RPMI7951 (cell line): ENCODE measurements at regions not wholly inside any gene's neighbourhood (a gene's known extent, or its start where the extent isn't known, plus 50 kb on each side); places are given as distances from the start of the nearest gene placed in this dataset.

Source experiments
- DNase-seq: peaks from one replicate; pipeline ENCODE4 v3.0.0-alpha.2; 2012; ENCODE audit warnings: low read depth

- DNase-seq = no peak
Observed at GRCh38 chr17:54834086-54834485, 66.6 kb upstream of the TOM1L1 start.

DNA sequence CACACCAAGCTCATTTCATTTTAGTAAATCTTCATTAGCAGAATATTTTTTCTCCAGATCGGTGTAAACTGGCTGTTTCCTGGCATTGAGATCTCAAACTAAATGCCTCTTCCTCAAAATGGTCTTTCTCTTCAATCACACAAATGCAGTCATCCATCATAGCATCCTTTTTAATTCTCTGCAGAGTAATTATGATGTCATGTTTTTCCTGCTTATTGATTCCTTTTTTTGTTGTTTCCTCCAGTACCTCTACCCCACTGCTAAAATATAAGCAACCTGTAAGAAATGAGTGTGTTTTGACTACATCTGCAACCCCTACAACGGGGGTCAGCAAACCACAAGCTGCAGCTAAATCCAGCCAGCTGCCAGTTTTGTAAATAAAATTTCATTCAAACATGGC lies 65.6 kb upstream of the TOM1L1 start:
- no peak for DNase-seq

DNA sequence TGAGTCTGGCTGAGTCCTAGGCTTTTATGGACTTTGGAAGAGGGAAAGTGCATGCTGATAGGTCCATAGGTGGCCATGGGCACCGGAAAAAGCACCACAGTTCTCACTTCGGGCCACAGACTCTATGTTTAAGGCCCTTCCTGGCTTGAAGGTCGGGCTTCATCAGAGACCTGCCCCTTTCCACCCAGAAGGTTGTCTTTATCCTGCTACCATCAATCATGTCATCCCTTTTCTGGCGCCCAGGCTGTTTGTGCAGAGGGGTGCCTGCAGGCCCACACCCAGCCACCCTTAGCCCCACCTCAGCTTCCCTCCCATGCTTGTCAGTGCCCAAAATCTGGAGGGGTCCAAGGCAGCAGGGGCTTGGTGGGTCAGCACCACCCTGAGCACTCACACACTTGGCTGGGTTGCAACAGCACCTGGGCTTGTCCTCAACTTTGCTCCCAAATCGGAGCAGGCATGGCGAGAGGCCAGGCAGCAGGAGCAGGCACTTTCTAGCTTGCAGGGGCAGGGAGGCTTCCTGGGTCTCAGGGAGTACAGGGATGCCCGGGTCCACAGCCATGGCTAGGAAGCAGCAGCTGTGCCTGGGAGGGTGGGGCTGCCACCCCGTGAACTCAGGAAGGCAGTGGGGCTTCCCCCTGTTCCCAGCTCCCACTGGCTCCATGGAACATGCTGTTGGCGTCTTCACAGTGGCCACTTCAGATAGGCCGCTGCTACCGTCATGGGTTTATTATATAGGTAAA lies 63.8 kb upstream of the TOM1L1 start:
- no peak for DNase-seq

DNA sequence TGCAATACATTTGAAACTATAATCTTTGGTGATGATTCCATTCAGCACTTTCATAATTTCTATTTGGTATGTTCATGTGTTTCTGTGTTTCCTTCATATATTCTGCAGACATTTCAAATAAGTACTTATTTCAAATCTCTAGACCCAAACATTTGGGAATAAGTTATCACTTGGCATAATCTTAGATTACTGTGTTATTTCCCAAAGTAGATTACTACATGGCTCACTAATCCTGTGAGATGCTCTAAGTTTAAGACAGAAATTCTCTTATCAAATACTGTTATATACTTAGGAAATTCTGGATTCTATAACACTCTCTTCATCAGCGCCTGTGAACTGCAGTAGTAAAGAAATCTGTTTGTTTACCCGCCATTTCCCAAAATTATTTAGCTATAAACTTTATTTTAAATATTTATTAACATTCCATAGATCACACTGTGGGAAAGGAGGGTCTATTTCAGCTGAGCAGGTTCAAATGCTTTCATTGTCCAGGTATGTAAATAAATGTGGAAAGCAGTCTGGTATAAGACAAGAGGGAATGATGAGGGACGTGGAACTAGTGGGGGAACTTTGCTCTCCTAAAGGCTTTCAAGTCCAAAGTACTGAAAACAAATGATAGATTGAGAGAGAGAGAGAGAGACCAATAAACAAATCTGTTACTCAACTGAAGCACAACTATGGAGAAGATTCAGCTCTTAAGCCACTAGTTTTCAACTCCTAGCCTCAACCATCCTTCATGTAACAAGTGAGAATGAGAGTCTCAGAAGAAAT lies 61.8 kb upstream of the TOM1L1 start:
- no peak for DNase-seq

DNA sequence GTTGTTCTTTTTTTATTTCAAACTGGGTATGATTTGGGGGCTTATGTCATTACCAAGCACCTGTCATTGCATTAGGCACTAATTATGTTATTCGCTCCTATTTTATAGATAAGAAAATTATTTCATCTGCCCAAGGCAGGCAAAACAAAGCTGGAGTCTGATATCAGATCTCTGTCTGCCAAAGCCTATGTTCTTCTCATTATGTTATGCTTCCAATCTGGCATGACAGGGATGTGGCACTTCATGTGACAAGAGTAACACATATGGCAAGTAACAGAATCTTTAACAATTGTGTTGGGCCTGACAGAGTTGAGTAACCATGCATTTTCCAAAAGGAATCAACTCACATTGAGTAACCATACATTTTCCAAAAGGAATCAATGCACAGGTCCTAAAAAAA lies 61.2 kb upstream of the TOM1L1 start:
- no peak for DNase-seq

- DNase-seq = no peak
Observed at GRCh38 chr17:54840885-54841591, 59.6 kb upstream of the TOM1L1 start.

- DNase-seq = no peak
Observed at GRCh38 chr17:54841656-54842055, 59.0 kb upstream of the TOM1L1 start.

DNA sequence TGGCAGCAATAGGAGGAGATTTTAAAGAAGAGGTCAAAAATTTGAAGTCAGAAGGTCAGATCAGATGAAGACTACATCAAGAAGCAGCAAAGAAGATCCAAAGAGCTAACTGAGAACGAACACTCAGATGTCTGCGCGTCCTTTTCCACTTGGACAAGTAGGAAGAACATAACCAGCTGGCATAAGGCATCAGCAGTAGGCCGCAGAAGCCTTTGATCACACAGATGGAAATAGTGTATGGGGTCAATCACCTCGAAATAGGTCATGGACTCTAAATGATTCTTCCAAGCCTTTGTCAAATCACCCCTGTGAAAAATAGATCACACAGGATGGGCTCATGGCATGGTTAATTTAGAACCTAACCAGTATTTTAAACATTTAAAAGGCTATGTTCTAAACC lies 56.4 kb upstream of the TOM1L1 start:
- DNase-seq = no peak

DNA sequence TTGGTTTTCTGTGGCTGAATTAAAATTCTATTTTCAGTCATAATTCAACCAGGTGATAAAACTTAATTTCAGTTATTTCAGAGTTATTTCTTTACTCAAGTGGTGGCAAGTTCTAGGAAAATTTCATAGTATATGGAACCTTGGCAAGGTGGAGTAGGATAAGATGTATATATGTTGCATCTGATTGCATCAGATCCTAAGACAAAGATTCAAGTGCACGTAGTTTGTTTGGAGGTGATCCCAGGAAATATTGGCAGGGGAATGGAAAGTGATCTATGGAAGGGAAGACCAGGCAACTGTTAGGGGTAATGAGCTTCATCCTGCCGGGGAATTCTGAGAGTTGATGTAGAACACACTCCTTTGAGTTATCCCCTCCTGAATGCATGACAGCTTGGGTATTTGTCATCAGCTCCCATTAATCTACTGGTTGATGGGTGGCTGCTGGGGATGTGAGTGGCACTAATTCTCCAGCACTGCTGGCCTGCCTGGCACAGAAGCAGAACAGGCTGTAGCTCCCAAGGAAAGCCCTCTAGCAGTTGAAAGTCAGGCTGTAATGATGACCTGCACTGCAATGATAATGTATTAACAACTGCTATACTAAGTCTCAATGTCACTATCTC lies 52.2 kb upstream of the TOM1L1 start:
- no peak for DNase-seq

GRCh38 chr17:54849660-54850059 lies 51.0 kb upstream of the TOM1L1 start:
- DNase-seq = no peak
